T-helper 1 cell (primary cell): ENCODE measurements at regions not wholly inside any gene's neighbourhood (a gene's known extent, or its start where the extent isn't known, plus 50 kb on each side); places are given as distances from the start of the nearest gene placed in this dataset.
"Not testable (repeated sequence)": the region's sequence is repeated elsewhere in the genome, so short reads cannot be mapped to it uniquely, and the experiment has no call there.

Experiments used
- DNase-seq, 5 donors: peaks; one replicate each; pipeline ENCODE4 v3.0.0-alpha.2; 2012 to 2020

DNA sequence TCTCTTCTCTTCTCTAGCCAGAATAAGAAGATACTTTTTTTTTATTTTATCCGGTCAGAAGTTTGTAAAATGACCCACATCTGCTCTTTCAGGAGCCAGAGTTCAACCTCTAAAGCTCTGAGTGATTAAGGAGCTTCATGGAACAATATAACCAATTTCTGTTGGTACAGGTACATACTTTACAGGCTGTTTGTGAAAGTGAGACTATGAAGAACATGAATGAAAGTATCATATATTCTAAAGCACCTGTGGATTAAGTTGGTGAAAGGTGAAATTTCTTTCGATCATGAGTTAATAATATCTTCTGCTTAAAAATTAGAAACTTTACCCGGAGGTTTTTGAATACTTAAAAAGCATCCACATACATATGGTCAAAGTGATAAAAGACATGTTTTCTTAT, 65.2 kb downstream of the DMRT2 start:
- DNase-seq: no peak

DNA sequence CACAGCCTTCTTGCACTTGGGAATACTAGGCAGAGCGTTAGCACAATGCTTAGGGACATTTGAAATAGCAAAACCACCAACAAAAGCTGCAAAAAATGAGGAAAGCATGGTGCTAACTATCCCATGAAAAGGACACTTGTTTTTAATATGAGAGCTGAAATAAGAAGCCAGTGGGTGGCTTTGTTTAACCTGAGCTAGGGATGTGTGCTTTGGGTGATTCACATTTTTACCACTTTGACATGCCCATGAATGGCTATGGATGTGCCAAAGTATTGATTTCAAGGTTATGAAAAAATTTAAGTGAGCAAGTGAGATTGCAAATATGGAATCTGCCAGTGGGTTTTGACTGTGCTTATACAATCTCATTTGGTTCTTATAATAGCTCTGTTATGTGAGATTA, 67.3 kb downstream of the DMRT2 start:
- no peak for DNase-seq

- no peak for DNase-seq
Observed at GRCh38 chr9:1120500-1121165, 70.5 kb downstream of the DMRT2 start.

DNA sequence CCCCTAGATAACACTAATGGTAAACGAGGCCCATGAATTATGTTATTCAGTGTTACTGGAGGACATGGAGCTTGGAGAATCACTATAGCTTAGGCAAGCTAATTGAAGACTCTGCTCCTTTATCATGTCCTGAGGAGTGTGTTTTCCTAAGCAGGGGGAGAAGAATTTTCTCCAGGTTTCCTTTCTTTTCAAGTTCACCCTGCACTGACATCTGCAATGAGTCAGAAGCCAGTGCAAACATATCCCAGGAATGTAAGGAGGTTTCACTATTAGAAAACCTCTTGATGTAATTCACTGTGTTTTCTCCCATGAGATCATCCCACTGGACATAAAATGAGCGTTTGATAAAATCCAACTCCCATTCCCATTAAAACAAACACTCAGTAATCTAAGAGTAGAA, 75.6 kb downstream of the DMRT2 start:
- DNase-seq: no peak

DNA sequence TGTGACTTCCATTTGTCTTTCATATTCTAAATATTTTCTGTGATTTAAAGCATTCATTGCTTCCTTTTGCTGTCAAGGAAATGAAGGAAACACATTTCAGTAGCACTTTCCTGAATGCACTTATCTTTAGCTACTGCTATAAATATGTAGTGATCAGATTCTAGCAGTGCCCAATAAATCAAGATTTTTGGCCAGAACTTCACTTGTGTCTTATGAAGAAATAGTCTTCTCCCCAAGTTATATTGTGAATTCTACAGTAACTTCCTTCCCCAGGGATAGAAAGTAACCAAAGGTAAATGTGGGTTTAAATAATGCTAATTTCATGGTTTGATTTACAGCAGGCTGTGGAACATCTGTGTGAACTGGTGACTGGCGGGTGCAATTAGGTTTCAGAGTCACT, 77.9 kb downstream of the DMRT2 start:
- DNase-seq: no peak

- no peak for DNase-seq
Observed at GRCh38 chr9:1129382-1129781, 79.2 kb downstream of the DMRT2 start.

DNA sequence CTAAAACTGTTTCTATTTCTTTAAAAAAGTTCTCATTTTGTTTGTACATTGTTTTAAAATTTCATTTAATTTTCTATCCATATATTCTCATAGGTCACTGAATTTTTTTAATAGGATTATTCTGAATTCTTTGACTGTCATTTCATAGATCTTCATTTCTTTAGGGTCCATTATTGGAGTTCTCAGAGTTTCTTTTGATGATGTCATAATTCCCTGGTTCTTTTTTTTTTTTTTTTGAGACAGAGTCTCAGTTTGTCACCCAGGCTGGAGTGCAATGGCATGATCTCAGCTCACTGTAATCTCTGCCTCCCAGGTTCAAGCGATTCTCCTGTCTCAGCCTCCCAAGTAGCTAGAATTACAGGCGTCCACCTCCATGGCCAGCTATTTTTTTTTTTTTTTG, 89.9 kb downstream of the DMRT2 start:
- DNase-seq: no peak

DNA sequence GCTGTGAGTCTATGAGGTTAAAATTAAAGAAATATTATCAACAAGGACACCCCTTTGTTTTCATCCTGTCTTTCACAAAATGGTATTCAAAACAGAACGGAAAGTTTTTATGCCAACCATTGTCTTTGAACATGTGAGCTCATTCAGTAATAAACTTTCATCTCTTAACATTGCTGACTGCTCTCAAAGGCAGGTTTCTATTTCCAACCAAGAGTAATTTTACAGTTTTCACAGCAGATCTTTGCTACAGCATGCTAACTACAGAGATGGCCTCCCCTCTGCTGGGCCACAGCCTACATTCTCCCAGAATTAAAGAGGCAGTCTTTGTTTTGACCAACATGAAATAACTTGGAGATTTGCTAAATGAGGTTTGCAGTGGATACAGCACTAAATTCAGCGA, 101.5 kb downstream of the DMRT2 start:
- no peak for DNase-seq

DNA sequence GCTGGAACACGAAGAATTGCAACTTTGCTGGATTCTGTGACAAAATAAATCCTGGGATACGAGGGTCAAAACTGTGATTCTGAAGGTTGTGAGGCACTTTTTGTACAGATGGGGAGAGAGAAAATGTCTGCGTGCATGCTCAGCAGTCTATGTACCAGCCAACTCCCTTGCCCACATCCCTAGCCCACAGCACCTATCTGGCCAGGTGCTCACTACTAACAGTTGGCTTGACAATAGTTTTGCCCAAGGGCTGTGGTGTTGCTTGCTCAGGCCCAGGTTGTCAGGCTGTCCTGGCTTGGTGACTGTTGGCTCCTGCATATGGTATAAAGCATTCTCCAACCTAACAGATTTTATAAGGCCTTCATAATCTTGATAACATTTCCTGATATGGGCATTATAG, 102.0 kb downstream of the DMRT2 start:
- no peak for DNase-seq

GRCh38 chr9:1154739-1155138, 104.6 kb downstream of the DMRT2 start:
- DNase-seq: no peak

DNA sequence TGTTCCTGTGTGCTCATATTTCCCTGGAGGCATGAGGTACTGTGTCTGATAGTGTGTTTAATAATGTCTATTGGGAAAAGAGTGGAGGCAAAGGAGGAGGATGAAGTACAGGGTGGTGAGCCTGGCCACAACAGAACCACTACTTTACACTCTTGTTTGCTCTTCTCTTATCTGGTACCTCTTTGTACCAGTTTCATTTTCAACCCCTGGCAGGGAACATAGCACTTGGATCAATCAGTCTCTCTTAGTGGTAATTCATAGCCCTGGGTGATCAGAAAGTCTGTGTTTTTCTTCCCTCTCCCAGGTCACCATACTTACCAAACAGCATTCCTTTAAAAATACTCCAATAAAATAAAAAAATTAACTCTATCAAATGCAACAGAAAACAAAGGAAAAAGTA, 105.4 kb downstream of the DMRT2 start:
- no peak for DNase-seq

DNA sequence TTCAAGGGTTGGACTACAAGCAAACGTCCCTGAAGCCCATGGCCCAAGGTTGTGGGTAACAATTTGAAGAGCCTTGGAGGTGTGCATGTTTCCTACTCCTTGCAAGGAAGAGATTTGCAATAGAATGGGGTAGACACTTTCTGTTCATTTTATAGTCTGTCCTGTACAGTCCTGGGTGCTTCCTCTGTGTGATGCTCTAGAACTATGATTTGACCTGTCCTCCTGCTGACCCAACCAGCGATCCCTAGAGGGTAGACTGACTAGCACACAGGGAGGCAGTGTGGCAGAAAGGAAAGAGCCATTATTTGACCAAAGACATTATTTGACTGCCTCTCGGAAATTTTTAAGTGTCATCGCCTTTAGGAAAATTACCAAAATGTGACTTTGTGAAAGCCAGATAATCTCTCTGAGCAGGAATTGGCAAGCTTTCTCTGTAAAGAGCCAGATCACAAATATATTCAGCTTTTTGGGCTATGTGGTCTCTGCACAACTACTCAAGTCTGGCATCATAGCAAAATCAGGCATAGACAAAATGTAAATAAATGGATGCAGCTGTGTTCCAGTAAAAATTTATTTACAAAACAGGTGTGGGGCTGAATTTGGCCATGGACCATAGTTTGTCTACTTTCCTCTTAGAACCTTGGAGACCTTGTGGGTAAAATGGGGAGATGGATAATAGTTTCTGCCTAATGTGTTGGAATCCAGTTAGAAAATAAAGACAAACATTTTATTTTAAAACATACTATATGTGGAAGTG, 106.8 kb downstream of the DMRT2 start:
- no peak for DNase-seq

DNA sequence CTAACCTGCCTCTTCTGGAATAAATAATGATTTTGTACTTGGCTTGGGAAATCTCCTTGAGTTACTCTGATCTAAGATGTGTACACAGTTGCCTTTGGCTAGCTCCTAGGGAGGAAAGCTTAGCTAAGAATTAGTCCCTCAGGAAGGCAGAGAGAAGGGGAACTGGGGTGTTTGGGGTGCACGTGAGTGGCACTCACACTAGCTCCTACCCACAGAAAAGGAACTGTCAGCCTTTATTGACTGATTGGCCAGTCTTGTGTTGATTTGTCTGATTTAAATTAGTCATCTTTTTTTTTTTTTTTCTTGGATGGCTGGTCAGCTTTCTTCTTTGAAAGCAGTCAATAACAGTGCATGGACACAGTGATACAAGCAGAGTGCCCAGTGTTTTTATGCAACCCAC, 107.7 kb downstream of the DMRT2 start:
- no peak for DNase-seq

DNA sequence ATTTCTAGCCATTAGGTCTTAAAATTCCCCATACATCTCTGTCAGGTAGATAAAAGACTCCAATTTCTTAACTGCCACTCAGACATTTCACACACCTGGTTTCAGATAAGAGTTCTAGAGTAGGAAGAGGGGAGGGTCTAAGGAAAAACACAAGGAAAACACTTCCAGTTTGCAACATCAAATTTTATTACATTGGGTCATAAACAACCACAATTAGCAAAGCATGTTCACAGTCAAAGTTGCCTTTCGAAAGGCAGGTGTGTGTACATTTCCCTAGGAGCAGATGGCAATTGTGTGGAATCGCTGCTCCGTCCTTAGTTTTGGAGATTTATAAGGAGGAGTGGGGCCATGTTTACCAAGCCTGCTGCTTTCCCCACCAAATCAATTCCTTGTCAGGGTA, 120.8 kb downstream of the DMRT2 start:
- no peak for DNase-seq

- no peak for DNase-seq
Observed at GRCh38 chr9:1171546-1171945, 121.4 kb downstream of the DMRT2 start.

DNA sequence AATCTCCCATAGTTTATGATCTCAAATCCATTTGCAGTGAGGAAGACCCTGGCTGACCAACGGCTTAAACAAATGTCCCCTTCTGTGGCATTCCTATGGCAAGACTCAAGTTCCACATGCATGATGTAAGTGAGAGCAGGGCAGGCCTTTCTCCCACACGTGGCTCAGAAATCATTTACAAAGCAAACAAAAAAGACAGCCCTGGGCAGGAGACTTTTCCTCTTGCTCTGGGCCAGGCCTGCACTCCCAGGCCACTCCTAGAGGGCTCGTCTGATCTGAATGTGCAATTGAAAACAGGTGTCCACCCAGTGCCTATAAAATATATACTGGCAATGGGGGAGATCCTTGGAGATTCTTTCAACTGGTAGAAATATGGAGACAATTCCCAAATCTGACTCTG, 123.1 kb downstream of the DMRT2 start:
- DNase-seq: no peak

DNA sequence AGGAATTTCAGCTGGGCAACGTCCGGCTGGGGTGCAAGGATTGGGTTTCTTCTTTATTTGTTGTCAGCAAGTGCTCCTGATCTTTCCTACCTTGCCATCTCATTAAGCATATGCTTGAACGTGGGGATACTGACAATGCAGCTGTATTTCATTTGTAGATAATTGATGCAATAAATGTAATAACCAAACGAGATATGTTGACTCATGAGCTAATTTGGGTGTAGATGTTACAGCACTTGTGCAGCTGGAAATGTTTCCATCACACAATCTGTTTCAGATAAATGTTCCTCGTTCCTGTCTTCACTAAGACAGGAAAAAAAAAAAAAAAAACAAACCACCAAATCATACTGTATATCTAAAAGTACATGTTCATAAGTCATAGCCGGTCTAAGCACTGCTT, 123.8 kb downstream of the DMRT2 start:
- no peak for DNase-seq

GRCh38 chr9:1179366-1179765, 129.2 kb downstream of the DMRT2 start:
- no peak for DNase-seq

GRCh38 chr9:1184146-1184545, 134.0 kb downstream of the DMRT2 start:
- no peak for DNase-seq

- DNase-seq: not testable (repeated sequence)
Observed at GRCh38 chr9:1187137-1187536, 137.0 kb downstream of the DMRT2 start.

GRCh38 chr9:1195636-1196035, 145.5 kb downstream of the DMRT2 start:
- DNase-seq: not testable (repeated sequence)

DNA sequence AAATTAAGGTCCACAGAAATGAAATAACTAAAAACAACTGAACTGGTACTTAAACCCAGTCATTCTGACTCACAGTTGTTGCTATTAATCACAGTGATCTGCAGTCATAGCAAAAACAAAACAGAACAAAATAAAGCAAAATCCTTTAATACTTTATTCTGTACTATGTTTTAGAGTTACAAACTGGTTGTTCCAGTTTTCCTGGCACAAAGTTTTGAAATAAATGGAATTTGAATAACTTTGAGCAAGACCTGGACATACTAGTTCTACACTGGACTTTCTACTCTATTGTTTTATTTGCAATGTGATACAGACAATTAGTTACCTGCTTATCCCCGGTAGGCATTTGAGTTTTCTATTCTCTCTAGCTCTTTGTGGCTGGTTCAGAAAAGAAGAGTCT, 147.9 kb downstream of the DMRT2 start:
- no peak for DNase-seq

GRCh38 chr9:1200847-1201251, 150.7 kb downstream of the DMRT2 start:
- DNase-seq: no peak

DNA sequence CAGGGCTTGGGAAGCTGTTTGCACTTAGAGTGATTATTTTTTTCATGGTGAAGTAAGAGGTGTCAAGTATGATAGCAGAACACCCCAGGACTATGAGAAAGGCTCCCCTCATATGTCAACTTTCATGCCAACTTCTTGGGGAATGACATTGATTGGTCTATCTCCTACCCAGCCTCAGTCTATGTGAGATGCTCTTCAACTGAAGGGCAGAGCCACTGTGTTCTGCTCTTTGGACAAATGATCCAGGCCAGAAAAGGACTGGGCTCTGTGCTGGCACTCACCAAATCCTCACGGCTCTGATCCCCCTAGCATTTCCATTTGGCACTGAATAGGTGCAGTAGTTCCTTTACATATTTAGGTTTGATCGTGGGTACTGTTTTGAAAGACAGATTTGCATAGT, 151.1 kb downstream of the DMRT2 start:
- no peak for DNase-seq

- DNase-seq: no peak
Observed at GRCh38 chr9:1201901-1202300, 151.7 kb downstream of the DMRT2 start.
